ENCODE measurements at regions not wholly inside any gene's neighbourhood (a gene's known extent, or its start where the extent isn't known, plus 50 kb on each side); places are given as distances from the start of the nearest gene placed in this dataset.

DNA sequence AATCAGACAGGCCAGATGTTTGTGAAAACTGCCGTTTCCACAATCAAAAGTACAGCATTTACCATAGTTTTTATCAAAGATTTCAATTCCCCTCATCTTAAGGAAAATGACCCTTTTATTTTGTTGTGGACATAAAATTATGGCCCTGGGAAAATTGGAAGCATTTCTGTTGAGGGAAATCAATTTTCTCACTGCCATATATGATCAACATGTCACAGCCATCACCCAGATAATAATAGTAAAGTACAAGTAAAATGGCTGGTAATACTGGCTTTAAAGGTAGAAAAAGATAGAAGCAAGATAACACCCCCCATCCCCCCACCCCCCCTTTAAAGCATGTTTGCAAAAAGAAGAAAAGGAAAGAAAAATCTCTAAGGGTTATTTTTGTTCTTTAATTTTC lies 311.7 kb downstream of the WDR72 start:
- no peak for TF ChIP-seq EZH2 (IDR thresholded peaks at IDR 0.05; ENCODE audit: insufficient read depth, poor library complexity, severe bottlenecking)
- no peak for TF ChIP-seq EZH2phosphoT487 (IDR thresholded peaks at IDR 0.05; ENCODE audit: insufficient read depth, low read depth)
